Mesothelial cell of epicardium (in vitro differentiated cells): ENCODE measurements at regions not wholly inside any gene's neighbourhood (a gene's known extent, or its start where the extent isn't known, plus 50 kb on each side); places are given as distances from the start of the nearest gene placed in this dataset.

Experiments
- DNase-seq, 2 experiments: peaks; one replicate each; pipeline ENCODE4 v3.0.0; 2021; ENCODE audit warnings: low spot score in 2 of 2; ENCODE audit not compliant: unreplicated experiment in 2 of 2
- H3K27ac Mint-ChIP-seq: 2 replicates; pipeline ENCODE4 v1.8.0; 2021; ENCODE audit warnings: mixed read lengths
- H3K27me3 Mint-ChIP-seq: 2 replicates; pipeline ENCODE4 v1.8.0; 2021; ENCODE audit warnings: low read depth, mixed read lengths
- H3K36me3 Mint-ChIP-seq: 2 replicates; pipeline ENCODE4 v1.8.0; 2021; ENCODE audit warnings: mixed read lengths
- H3K4me1 Mint-ChIP-seq: 2 replicates; pipeline ENCODE4 v1.8.0; 2021; ENCODE audit warnings: mixed read lengths
- H3K4me3 Mint-ChIP-seq: 2 replicates; pipeline ENCODE4 v1.8.0; 2021; ENCODE audit warnings: mild to moderate bottlenecking, moderate library complexity, mixed read lengths
- H3K9me3 Mint-ChIP-seq: 2 replicates; pipeline ENCODE4 v1.8.0; 2021; ENCODE audit warnings: mixed read lengths
- TF ChIP-seq, protein P1 (sequence below): fragments of 200-600 bp; sonication (generic); IDR thresholded peaks from one replicate; pipeline ENCODE4 v1.5.0; 2021; ENCODE audit warnings: antibody characterized with exemption; ENCODE audit not compliant: unreplicated experiment

DNA sequence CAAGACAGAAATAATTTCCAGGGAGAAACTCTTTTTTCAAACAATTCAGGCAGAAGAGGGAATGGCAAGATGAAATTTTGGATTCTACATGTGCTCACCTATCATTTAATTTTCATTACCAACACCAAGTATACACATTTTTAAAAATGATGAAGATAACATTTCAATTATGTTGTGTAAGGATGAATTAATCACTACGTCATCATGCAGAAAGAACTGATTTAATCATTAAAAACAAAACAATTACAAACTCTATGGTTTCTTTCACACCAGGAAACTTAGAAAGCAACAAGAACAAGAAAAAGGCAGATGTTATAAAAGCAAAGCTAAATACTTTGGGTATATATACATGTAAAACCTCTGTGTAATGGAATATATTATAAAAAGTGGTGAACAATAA, 668.5 kb downstream of the NCAM2 start:
- no peak overlapping the region for H3K27ac Mint-ChIP-seq
- TF ChIP-seq, protein P1, sequence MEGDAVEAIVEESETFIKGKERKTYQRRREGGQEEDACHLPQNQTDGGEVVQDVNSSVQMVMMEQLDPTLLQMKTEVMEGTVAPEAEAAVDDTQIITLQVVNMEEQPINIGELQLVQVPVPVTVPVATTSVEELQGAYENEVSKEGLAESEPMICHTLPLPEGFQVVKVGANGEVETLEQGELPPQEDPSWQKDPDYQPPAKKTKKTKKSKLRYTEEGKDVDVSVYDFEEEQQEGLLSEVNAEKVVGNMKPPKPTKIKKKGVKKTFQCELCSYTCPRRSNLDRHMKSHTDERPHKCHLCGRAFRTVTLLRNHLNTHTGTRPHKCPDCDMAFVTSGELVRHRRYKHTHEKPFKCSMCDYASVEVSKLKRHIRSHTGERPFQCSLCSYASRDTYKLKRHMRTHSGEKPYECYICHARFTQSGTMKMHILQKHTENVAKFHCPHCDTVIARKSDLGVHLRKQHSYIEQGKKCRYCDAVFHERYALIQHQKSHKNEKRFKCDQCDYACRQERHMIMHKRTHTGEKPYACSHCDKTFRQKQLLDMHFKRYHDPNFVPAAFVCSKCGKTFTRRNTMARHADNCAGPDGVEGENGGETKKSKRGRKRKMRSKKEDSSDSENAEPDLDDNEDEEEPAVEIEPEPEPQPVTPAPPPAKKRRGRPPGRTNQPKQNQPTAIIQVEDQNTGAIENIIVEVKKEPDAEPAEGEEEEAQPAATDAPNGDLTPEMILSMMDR, result no peak
- H3K27me3 Mint-ChIP-seq, result peaks cover 2% of the 10 kb centered on the region
- H3K4me3 Mint-ChIP-seq, result no peak overlapping the region
- no peak for DNase-seq
- H3K9me3 Mint-ChIP-seq, result peaks cover 9% of the 10 kb centered on the region
- H3K36me3 Mint-ChIP-seq, result no peaks in the 10 kb centered on the region
- H3K4me1 Mint-ChIP-seq, result peaks cover 8% of the 10 kb centered on the region

DNA sequence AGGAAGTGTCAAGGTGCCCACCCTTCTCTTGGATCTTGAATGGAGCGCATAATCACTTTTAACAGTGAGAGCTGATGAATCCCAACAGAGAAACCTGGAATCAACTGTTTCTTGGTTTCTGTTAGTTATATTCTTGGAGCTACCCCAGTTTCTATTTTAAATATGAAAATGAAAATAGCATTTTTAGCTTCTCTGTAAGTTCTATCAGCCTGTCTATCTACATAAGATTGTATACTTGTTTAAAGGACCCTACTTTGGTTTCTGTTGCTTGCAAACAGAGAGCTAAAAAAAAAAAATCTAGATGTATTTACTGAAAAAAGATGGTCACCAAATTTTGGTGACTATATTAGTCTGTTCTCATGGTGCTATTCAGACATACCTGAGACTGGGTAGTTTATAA, 670.0 kb downstream of the NCAM2 start:
- Mint-ChIP-seq H3K27ac (no peak overlapping the region), H3K36me3 (no peaks in the 10 kb centered on the region), H3K4me1 (peaks cover 3% of the 10 kb centered on the region), H3K9me3 (peaks cover 9% of the 10 kb centered on the region), H3K27me3 (peaks cover 2% of the 10 kb centered on the region), H3K4me3 (no peak overlapping the region)
- DNase-seq, result no peak
- TF ChIP-seq, protein P1, result no peak

DNA sequence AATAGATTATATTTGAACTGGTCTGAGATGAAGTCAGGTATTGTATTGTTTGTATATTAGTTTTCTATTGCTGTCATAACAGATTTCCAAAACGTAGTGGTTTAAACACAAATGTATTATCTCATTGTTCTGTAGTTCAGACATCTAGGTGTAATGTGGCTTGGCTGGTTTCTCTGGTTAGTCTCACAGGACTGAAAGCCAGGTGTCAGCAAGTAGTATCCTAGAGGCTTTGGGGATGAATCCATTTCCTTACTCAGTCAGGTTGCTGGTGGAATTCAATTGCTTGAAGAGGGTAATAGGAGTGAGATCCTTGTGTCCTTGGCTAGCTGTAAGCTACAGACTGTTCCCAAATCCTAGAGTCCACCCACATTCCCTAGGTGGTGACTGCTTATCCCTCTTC, 675.8 kb downstream of the NCAM2 start:
- Mint-ChIP-seq H3K36me3 (no peaks in the 10 kb centered on the region), H3K27ac (no peak overlapping the region), H3K9me3 (peaks cover 27% of the 10 kb centered on the region), H3K4me1 (no peaks in the 10 kb centered on the region), H3K27me3 (no peaks in the 10 kb centered on the region), H3K4me3 (no peak overlapping the region)
- no peak for DNase-seq
- TF ChIP-seq, protein P1, result no peak

DNA sequence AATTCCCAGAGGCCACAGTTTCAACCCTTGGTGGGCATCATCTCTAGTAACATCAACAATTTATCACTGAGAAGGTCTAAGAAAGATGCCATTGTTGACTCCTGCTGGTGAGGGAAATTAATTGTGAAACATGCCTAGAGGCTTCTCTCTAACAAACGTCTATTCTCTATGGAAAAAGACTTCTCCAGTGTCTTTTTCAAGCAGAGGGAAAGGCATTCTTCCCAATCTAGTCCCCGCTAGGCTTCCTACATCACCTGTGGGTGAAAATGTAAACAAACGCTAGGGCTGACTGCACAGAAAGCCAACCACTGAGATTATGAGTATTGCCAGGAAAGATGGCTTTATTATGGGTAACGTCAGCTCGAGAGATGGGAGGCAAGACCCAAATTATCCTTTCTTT, 677.4 kb downstream of the NCAM2 start:
- H3K9me3 Mint-ChIP-seq, result peaks cover 38% of the 10 kb centered on the region
- H3K36me3 Mint-ChIP-seq, result no peaks in the 10 kb centered on the region
- H3K4me1 Mint-ChIP-seq, result no peaks in the 10 kb centered on the region
- no peaks in the 10 kb centered on the region for H3K27me3 Mint-ChIP-seq
- H3K27ac Mint-ChIP-seq, result no peak overlapping the region
- no peak for DNase-seq
- TF ChIP-seq, protein P1, result no peak
- no peak overlapping the region for H3K4me3 Mint-ChIP-seq

DNA sequence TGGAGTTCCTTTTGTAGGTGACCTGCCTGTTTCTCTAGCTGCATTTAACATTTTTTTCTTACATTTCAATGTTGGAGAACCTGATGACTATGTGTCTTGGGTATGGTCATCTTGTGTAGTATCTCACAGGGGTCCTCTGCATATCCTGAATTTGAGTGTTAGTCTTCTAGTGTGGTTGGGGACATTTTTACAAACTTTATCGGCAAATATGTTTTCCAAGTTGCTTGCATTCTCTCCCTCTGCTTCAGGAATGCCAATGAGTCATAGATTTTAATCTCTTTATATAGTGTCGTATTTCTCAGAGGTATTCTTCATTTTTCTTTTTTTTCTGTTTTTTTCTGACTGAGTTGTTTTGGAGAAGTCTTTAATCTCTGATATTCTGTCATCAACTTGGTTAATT, 684.0 kb downstream of the NCAM2 start:
- TF ChIP-seq, protein P1, result no peak
- Mint-ChIP-seq H3K27ac (no peak overlapping the region), H3K36me3 (peaks cover 6% of the 10 kb centered on the region), H3K4me1 (peaks cover 15% of the 10 kb centered on the region), H3K4me3 (no peak overlapping the region), H3K27me3 (no peaks in the 10 kb centered on the region), H3K9me3 (peaks cover 47% of the 10 kb centered on the region)
- DNase-seq, result no peak

DNA sequence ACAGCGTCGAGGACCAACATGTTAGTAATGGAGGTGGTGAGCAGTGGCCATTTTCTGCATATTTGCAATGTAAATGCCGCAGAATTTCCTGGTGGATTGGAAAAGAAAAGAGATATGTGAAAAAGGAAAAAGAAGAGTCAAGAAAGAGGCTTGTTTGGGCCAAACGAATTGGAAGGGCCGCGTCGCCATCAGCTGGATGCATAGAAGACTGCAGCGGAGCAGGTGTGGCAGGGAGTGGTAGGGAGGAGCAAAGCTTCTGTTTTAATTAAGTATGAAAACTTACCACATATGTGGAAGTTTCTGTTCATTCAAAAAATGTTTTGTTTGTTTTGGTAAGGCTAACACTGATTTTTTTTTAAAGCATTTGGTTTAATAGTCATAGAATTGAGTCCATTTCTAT, 690.7 kb downstream of the NCAM2 start:
- Mint-ChIP-seq H3K9me3 (no peaks in the 10 kb centered on the region), H3K4me1 (peaks cover under 1% of the 10 kb centered on the region), H3K36me3 (no peaks in the 10 kb centered on the region), H3K27me3 (peaks cover 3% of the 10 kb centered on the region), H3K27ac (no peak overlapping the region), H3K4me3 (no peak overlapping the region)
- TF ChIP-seq, protein P1, result no peak
- DNase-seq, result no peak
